K562 (cell line): ENCODE measurements at regions not wholly inside any gene's neighbourhood (a gene's known extent, or its start where the extent isn't known, plus 50 kb on each side); places are given as distances from the start of the nearest gene placed in this dataset.

Experiments
- BRCA1 ChIP-seq, 2 experiments: fragments of 450-650 bp in 1 of 2; sonication (generic) in 1 of 2; formaldehyde crosslinking in 1 of 2; IDR thresholded peaks; 2 replicates each; pipeline versions ENCODE4 v1.5.0 to v1.6.1; 2017 to 2020; ENCODE audit warnings: mild to moderate bottlenecking in 1 of 2, missing genetic modification reagents in 1 of 2
- FOS ChIP-seq: IDR thresholded peaks from 3 replicates; pipeline ENCODE4 v1.6.1; 2011; ENCODE audit not compliant: insufficient read length; ENCODE audit errors: extremely low read depth
- MAZ ChIP-seq, 2 experiments: fragments of 450-650 bp in 1 of 2; sonication (generic) in 1 of 2; formaldehyde crosslinking; IDR thresholded peaks in 1 of 2; conservative IDR thresholded peaks in 1 of 2; 2 replicates each; pipeline versions ENCODE4 v1.4.0 to v1.5.0; 2020; ENCODE audit warnings: mild to moderate bottlenecking in 1 of 2, missing genetic modification reagents in 1 of 2
- POLR2A ChIP-seq: fragments of 450-650 bp; conservative IDR thresholded peaks from 2 replicates; pipeline ENCODE4 v1.6.1; 2016
- POLR2AphosphoS5 ChIP-seq: IDR thresholded peaks from 2 replicates; pipeline ENCODE4 v1.6.1; 2011; ENCODE audit warnings: mild to moderate bottlenecking, low read depth, low read length, moderate library complexity; ENCODE audit not compliant: control insufficient read depth, insufficient read depth
- SPI1 ChIP-seq: IDR thresholded peaks from 2 replicates; pipeline ENCODE4 v1.6.1; 2011; ENCODE audit warnings: low read depth, low read length, control low read depth, borderline replicate concordance
- ZNF274 ChIP-seq: IDR thresholded peaks from 2 replicates; pipeline ENCODE4 v1.6.1; 2011; ENCODE audit warnings: low read depth, mild to moderate bottlenecking, low read length, moderate library complexity, borderline replicate concordance
- TF ChIP-seq, protein P1 (sequence below), 3 experiments: IDR thresholded peaks in 2 of 3; conservative IDR thresholded peaks in 1 of 3; 2 replicates each; pipeline ENCODE4 v1.5.1; 2011 to 2012; ENCODE audit warnings: low read length in 3 of 3, mild to moderate bottlenecking in 3 of 3, control low read depth in 2 of 3, improper control_type of control experiment in 1 of 3, inconsistent platforms in 1 of 3, low read depth in 1 of 3, mixed read lengths in 1 of 3, moderate library complexity in 1 of 3; ENCODE audit not compliant: insufficient read depth in 2 of 3
- TF ChIP-seq, protein P2 (sequence below), 2 experiments: fragments of 450-650 bp; formaldehyde crosslinking in 1 of 2; IDR thresholded peaks; 2 replicates each; pipeline versions ENCODE4 v1.4.0 to v1.6.1; 2014 to 2020; ENCODE audit warnings: mild to moderate bottlenecking in 2 of 2, borderline replicate concordance in 1 of 2, low read depth in 1 of 2

DNA sequence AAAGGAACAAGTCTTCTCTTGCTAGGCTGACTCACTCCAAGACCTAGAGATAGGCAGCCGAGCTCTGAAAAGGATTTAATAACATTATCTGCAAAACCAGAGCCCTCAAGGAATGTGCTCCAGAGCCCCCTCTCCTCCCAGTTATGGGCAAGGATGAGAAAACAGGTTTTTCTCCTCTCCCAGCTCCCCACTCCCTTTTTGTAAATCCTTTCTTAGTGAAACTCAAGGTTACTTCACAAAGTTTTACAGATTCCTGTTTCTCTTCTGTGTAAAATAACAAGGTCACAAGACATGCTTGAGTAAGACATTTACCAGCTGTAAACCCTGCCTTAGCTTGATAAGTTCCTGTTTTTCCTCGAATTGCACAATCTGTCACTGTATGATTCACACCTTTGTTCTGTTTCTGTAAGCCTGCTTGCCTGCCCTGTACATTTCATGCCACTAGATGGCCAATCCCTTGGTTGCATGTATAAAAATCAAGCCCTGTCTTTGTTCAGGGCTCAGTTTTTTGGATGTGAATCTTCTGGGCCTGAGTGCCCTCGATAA, 489.4 kb downstream of the KCNA4 start:
- TF ChIP-seq POLR2AphosphoS5 (no peak), POLR2A (no peak), FOS (no peak), MAZ (CRISPR knock-in tag; conservative IDR thresholded peaks at IDR 0.05 in 1 of 2, IDR thresholded peaks at IDR 0.05 in 1 of 2) (no peak), SPI1 (no peak), BRCA1 (IDR thresholded peaks at IDR 0.05) (no peak), BRCA1 (CRISPR knock-in tag; IDR thresholded peaks at IDR 0.05) (no peak), ZNF274 (no peak)
- TF ChIP-seq, protein P1, sequence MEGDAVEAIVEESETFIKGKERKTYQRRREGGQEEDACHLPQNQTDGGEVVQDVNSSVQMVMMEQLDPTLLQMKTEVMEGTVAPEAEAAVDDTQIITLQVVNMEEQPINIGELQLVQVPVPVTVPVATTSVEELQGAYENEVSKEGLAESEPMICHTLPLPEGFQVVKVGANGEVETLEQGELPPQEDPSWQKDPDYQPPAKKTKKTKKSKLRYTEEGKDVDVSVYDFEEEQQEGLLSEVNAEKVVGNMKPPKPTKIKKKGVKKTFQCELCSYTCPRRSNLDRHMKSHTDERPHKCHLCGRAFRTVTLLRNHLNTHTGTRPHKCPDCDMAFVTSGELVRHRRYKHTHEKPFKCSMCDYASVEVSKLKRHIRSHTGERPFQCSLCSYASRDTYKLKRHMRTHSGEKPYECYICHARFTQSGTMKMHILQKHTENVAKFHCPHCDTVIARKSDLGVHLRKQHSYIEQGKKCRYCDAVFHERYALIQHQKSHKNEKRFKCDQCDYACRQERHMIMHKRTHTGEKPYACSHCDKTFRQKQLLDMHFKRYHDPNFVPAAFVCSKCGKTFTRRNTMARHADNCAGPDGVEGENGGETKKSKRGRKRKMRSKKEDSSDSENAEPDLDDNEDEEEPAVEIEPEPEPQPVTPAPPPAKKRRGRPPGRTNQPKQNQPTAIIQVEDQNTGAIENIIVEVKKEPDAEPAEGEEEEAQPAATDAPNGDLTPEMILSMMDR (IDR thresholded peaks at IDR 0.05 in 2 of 3, conservative IDR thresholded peaks at IDR 0.05 in 1 of 3; ENCODE audit: insufficient read depth in 2 of 3, low read depth in 1 of 3, low read length in 3 of 3) = no peak; a peak in 1 of 6 replicates
- TF ChIP-seq, protein P2, sequence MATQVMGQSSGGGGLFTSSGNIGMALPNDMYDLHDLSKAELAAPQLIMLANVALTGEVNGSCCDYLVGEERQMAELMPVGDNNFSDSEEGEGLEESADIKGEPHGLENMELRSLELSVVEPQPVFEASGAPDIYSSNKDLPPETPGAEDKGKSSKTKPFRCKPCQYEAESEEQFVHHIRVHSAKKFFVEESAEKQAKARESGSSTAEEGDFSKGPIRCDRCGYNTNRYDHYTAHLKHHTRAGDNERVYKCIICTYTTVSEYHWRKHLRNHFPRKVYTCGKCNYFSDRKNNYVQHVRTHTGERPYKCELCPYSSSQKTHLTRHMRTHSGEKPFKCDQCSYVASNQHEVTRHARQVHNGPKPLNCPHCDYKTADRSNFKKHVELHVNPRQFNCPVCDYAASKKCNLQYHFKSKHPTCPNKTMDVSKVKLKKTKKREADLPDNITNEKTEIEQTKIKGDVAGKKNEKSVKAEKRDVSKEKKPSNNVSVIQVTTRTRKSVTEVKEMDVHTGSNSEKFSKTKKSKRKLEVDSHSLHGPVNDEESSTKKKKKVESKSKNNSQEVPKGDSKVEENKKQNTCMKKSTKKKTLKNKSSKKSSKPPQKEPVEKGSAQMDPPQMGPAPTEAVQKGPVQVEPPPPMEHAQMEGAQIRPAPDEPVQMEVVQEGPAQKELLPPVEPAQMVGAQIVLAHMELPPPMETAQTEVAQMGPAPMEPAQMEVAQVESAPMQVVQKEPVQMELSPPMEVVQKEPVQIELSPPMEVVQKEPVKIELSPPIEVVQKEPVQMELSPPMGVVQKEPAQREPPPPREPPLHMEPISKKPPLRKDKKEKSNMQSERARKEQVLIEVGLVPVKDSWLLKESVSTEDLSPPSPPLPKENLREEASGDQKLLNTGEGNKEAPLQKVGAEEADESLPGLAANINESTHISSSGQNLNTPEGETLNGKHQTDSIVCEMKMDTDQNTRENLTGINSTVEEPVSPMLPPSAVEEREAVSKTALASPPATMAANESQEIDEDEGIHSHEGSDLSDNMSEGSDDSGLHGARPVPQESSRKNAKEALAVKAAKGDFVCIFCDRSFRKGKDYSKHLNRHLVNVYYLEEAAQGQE (IDR thresholded peaks at IDR 0.05; ENCODE audit: borderline replicate concordance) = no peak
- TF ChIP-seq, protein P2 (CRISPR knock-in tag; IDR thresholded peaks at IDR 0.05; ENCODE audit: low read depth) = no peak
